GM04503 (cell line): ENCODE measurements at regions not wholly inside any gene's neighbourhood (a gene's known extent, or its start where the extent isn't known, plus 50 kb on each side); places are given as distances from the start of the nearest gene placed in this dataset.
"Not testable (repeated sequence)": the region's sequence is repeated elsewhere in the genome, so short reads cannot be mapped to it uniquely, and the experiment has no call there.

Experiments used
- DNase-seq: peaks from one replicate; pipeline ENCODE4 v3.0.0-alpha.2; 2012; ENCODE audit warnings: low read depth

- DNase-seq: no peak
Measured at GRCh38 chr4:188287169-188287894, 148.1 kb downstream of the TRIML1 start.

GRCh38 chr4:188289531-188290125, 150.4 kb downstream of the TRIML1 start:
- no peak for DNase-seq

GRCh38 chr4:188295899-188296298, 156.7 kb downstream of the TRIML1 start:
- DNase-seq: peak; percentile 6

GRCh38 chr4:188296331-188296730, 157.1 kb downstream of the TRIML1 start:
- DNase-seq: no peak

GRCh38 chr4:188297873-188298272, 158.6 kb downstream of the TRIML1 start:
- DNase-seq: no peak

- no peak for DNase-seq
Measured at GRCh38 chr4:188299161-188299560, 159.9 kb downstream of the TRIML1 start.

- DNase-seq: no peak
Measured at GRCh38 chr4:188300385-188300784, 161.1 kb downstream of the TRIML1 start.

- DNase-seq: no peak
Measured at GRCh38 chr4:188305690-188306089, 166.4 kb downstream of the TRIML1 start.

- no peak for DNase-seq
Measured at GRCh38 chr4:188307591-188307990, 168.3 kb downstream of the TRIML1 start.

GRCh38 chr4:188308142-188308541, 168.9 kb downstream of the TRIML1 start:
- no peak for DNase-seq

GRCh38 chr4:188316391-188316790, 177.2 kb downstream of the TRIML1 start:
- DNase-seq: no peak

- DNase-seq: no peak
Measured at GRCh38 chr4:188328966-188329365, 189.7 kb downstream of the TRIML1 start.

GRCh38 chr4:188329521-188329920, 190.3 kb downstream of the TRIML1 start:
- no peak for DNase-seq

- DNase-seq: no peak
Measured at GRCh38 chr4:188332265-188332664, 193.0 kb downstream of the TRIML1 start.

- DNase-seq: no peak
Measured at GRCh38 chr4:188336891-188337290, 197.7 kb downstream of the TRIML1 start.

- no peak for DNase-seq
Measured at GRCh38 chr4:188341428-188341827, 202.2 kb downstream of the TRIML1 start.

- no peak for DNase-seq
Measured at GRCh38 chr4:188346171-188346809, 207.0 kb downstream of the TRIML1 start.

- DNase-seq: no peak
Measured at GRCh38 chr4:188347339-188347738, 208.1 kb downstream of the TRIML1 start.

GRCh38 chr4:188349569-188349968, 210.3 kb downstream of the TRIML1 start:
- not testable (repeated sequence) for DNase-seq

GRCh38 chr4:188363196-188363595, 224.0 kb downstream of the TRIML1 start:
- DNase-seq: no peak

- DNase-seq: no peak
Measured at GRCh38 chr4:188370777-188371176, 231.5 kb downstream of the TRIML1 start.

GRCh38 chr4:188372058-188372457, 232.8 kb downstream of the TRIML1 start:
- DNase-seq: no peak

- no peak for DNase-seq
Measured at GRCh38 chr4:188372829-188373228, 233.6 kb downstream of the TRIML1 start.
